ENCODE measurements at regions not wholly inside any gene's neighbourhood (a gene's known extent, or its start where the extent isn't known, plus 50 kb on each side); places are given as distances from the start of the nearest gene placed in this dataset.
"Not testable (repeated sequence)": the region's sequence is repeated elsewhere in the genome, so short reads cannot be mapped to it uniquely, and the experiment has no call there.

GRCh38 chr16:47829850-47830600 lies 325.8 kb downstream of the ABCC12 start:
- Mint-ChIP-seq H3K4me3 (no peak overlapping the region), H3K36me3 (ENCODE audit: low read depth) (peaks cover 4% of the 10 kb centered on the region), H3K27me3 (peaks cover 5% of the 10 kb centered on the region), H3K9me3 (peaks cover 27% of the 10 kb centered on the region), H3K27ac (no peak overlapping the region), H3K4me1 (ENCODE audit: low read depth) (no peaks in the 10 kb centered on the region)

GRCh38 chr16:47826070-47826469 lies 329.7 kb downstream of the ABCC12 start:
- Mint-ChIP-seq H3K9me3 (peaks cover 9% of the 10 kb centered on the region), H3K36me3 (ENCODE audit: low read depth) (no peaks in the 10 kb centered on the region), H3K4me1 (ENCODE audit: low read depth) (no peaks in the 10 kb centered on the region), H3K4me3 (no peak overlapping the region), H3K27ac (no peak overlapping the region), H3K27me3 (peaks cover 5% of the 10 kb centered on the region)

GRCh38 chr16:47817048-47817447 lies 338.7 kb downstream of the ABCC12 start:
- Mint-ChIP-seq H3K27ac (no peak overlapping the region), H3K4me1 (ENCODE audit: low read depth) (no peaks in the 10 kb centered on the region), H3K36me3 (ENCODE audit: low read depth) (no peaks in the 10 kb centered on the region), H3K4me3 (no peak overlapping the region), H3K9me3 (peaks cover 16% of the 10 kb centered on the region), H3K27me3 (no peaks in the 10 kb centered on the region)

- peaks cover 16% of the 10 kb centered on the region for H3K9me3 Mint-ChIP-seq
- no peaks in the 10 kb centered on the region for H3K27me3 Mint-ChIP-seq
- no peak overlapping the region for H3K4me3 Mint-ChIP-seq
- H3K4me1 Mint-ChIP-seq (ENCODE audit: low read depth), result no peaks in the 10 kb centered on the region
- H3K27ac Mint-ChIP-seq, result no peak overlapping the region
- no peaks in the 10 kb centered on the region for H3K36me3 Mint-ChIP-seq (ENCODE audit: low read depth)
Observed at GRCh38 chr16:47816511-47816910, 339.3 kb downstream of the ABCC12 start.

- Mint-ChIP-seq H3K9me3 (peaks cover 16% of the 10 kb centered on the region), H3K27ac (no peak overlapping the region), H3K27me3 (no peaks in the 10 kb centered on the region), H3K4me3 (no peak overlapping the region), H3K4me1 (ENCODE audit: low read depth) (no peaks in the 10 kb centered on the region), H3K36me3 (ENCODE audit: low read depth) (no peaks in the 10 kb centered on the region)
Observed at GRCh38 chr16:47815655-47816054, 340.1 kb downstream of the ABCC12 start.

- H3K4me3 Mint-ChIP-seq; H3K27me3 Mint-ChIP-seq; H3K4me1 Mint-ChIP-seq (ENCODE audit: low read depth); H3K27ac Mint-ChIP-seq; H3K36me3 Mint-ChIP-seq (ENCODE audit: low read depth): not testable (repeated sequence)
- peaks cover 16% of the 10 kb centered on the region for H3K9me3 Mint-ChIP-seq
Observed at GRCh38 chr16:47811758-47812157, 344.0 kb downstream of the ABCC12 start.

- no peak overlapping the region for H3K4me3 Mint-ChIP-seq
- no peaks in the 10 kb centered on the region for H3K36me3 Mint-ChIP-seq (ENCODE audit: low read depth)
- no peaks in the 10 kb centered on the region for H3K9me3 Mint-ChIP-seq
- no peak overlapping the region for H3K27ac Mint-ChIP-seq
- no peaks in the 10 kb centered on the region for H3K4me1 Mint-ChIP-seq (ENCODE audit: low read depth)
- no peaks in the 10 kb centered on the region for H3K27me3 Mint-ChIP-seq
Observed at GRCh38 chr16:47806309-47806847, 345.2 kb downstream of the PHKB start.

GRCh38 chr16:47787696-47788095 lies 326.6 kb downstream of the PHKB start:
- H3K36me3 Mint-ChIP-seq (ENCODE audit: low read depth), result no peaks in the 10 kb centered on the region
- H3K27ac Mint-ChIP-seq, result no peak overlapping the region
- peaks cover 11% of the 10 kb centered on the region for H3K9me3 Mint-ChIP-seq
- peaks cover 8% of the 10 kb centered on the region for H3K27me3 Mint-ChIP-seq
- H3K4me1 Mint-ChIP-seq (ENCODE audit: low read depth), result no peaks in the 10 kb centered on the region
- no peak overlapping the region for H3K4me3 Mint-ChIP-seq

- no peaks in the 10 kb centered on the region for H3K36me3 Mint-ChIP-seq (ENCODE audit: low read depth)
- peaks cover 14% of the 10 kb centered on the region for H3K4me1 Mint-ChIP-seq (ENCODE audit: low read depth)
- H3K27ac Mint-ChIP-seq, result no peak overlapping the region
- peaks cover 3% of the 10 kb centered on the region for H3K27me3 Mint-ChIP-seq
- H3K9me3 Mint-ChIP-seq, result no peaks in the 10 kb centered on the region
- H3K4me3 Mint-ChIP-seq, result no peak overlapping the region
Observed at GRCh38 chr16:47781673-47782072, 320.5 kb downstream of the PHKB start.

GRCh38 chr16:47780213-47780875 lies 319.2 kb downstream of the PHKB start:
- peaks cover 3% of the 10 kb centered on the region for H3K27me3 Mint-ChIP-seq
- no peak overlapping the region for H3K4me3 Mint-ChIP-seq
- H3K36me3 Mint-ChIP-seq (ENCODE audit: low read depth), result no peaks in the 10 kb centered on the region
- peaks cover 14% of the 10 kb centered on the region for H3K4me1 Mint-ChIP-seq (ENCODE audit: low read depth)
- H3K27ac Mint-ChIP-seq, result no peak overlapping the region
- no peaks in the 10 kb centered on the region for H3K9me3 Mint-ChIP-seq

GRCh38 chr16:47779201-47780016 lies 318.3 kb downstream of the PHKB start:
- H3K9me3 Mint-ChIP-seq, result no peaks in the 10 kb centered on the region
- H3K4me1 Mint-ChIP-seq (ENCODE audit: low read depth), result peaks cover 14% of the 10 kb centered on the region
- H3K36me3 Mint-ChIP-seq (ENCODE audit: low read depth), result no peaks in the 10 kb centered on the region
- H3K4me3 Mint-ChIP-seq, result peak overlapping the region; percentile 75
- peak overlapping the region; percentile 50 for H3K27ac Mint-ChIP-seq
- H3K27me3 Mint-ChIP-seq, result peaks cover 3% of the 10 kb centered on the region

GRCh38 chr16:47778106-47778801 lies 317.1 kb downstream of the PHKB start:
- no peak overlapping the region for H3K4me3 Mint-ChIP-seq
- peaks cover 14% of the 10 kb centered on the region for H3K4me1 Mint-ChIP-seq (ENCODE audit: low read depth)
- no peaks in the 10 kb centered on the region for H3K27me3 Mint-ChIP-seq
- H3K9me3 Mint-ChIP-seq, result no peaks in the 10 kb centered on the region
- no peaks in the 10 kb centered on the region for H3K36me3 Mint-ChIP-seq (ENCODE audit: low read depth)
- no peak overlapping the region for H3K27ac Mint-ChIP-seq

- Mint-ChIP-seq H3K27ac (no peak overlapping the region), H3K27me3 (peaks cover 7% of the 10 kb centered on the region), H3K36me3 (ENCODE audit: low read depth) (no peaks in the 10 kb centered on the region), H3K4me3 (no peak overlapping the region), H3K9me3 (no peaks in the 10 kb centered on the region), H3K4me1 (ENCODE audit: low read depth) (peaks cover 14% of the 10 kb centered on the region)
Observed at GRCh38 chr16:47777220-47777619, 316.1 kb downstream of the PHKB start.

GRCh38 chr16:47774661-47775060 lies 313.5 kb downstream of the PHKB start:
- Mint-ChIP-seq H3K4me1 (ENCODE audit: low read depth) (peaks cover 10% of the 10 kb centered on the region), H3K9me3 (peaks cover 3% of the 10 kb centered on the region), H3K4me3 (no peak overlapping the region), H3K27ac (no peak overlapping the region), H3K27me3 (peaks cover 11% of the 10 kb centered on the region), H3K36me3 (ENCODE audit: low read depth) (no peaks in the 10 kb centered on the region)

All from stimulated activated naive CD8-positive, alpha-beta T cell treated with anti-CD3 and anti-CD28 coated beads, Interleukin-15, Interleukin-2, amounts not matched to agents 100 ng/mL and 50 ng/mL, for 24 hours (primary cell).